ENCODE measurements at regions not wholly inside any gene's neighbourhood (a gene's known extent, or its start where the extent isn't known, plus 50 kb on each side); places are given as distances from the start of the nearest gene placed in this dataset.

DNA sequence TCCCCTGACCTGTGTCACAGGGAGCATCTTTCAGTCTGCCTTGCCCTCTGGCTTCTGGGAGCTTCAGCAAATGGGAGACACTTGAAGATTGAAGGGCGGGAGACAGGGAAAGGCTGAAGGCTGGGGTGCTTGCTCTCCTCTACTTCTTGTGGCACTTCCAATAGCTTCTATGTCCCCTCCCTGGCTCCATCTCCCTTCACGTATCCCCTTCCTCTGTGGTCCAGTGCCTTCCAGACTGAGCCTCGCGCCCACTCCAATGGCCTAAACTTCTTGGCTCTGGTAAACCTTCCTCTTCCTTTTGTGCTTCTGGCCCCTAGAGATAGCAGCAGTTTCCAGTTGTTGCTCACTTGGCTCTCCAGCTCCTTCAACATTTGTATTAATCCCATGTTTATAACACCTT is 69.8 kb upstream of the TOPAZ1 start:
- no peak for TF ChIP-seq POLR2A (IDR thresholded peaks at IDR 0.05)
- TF ChIP-seq, protein P1, sequence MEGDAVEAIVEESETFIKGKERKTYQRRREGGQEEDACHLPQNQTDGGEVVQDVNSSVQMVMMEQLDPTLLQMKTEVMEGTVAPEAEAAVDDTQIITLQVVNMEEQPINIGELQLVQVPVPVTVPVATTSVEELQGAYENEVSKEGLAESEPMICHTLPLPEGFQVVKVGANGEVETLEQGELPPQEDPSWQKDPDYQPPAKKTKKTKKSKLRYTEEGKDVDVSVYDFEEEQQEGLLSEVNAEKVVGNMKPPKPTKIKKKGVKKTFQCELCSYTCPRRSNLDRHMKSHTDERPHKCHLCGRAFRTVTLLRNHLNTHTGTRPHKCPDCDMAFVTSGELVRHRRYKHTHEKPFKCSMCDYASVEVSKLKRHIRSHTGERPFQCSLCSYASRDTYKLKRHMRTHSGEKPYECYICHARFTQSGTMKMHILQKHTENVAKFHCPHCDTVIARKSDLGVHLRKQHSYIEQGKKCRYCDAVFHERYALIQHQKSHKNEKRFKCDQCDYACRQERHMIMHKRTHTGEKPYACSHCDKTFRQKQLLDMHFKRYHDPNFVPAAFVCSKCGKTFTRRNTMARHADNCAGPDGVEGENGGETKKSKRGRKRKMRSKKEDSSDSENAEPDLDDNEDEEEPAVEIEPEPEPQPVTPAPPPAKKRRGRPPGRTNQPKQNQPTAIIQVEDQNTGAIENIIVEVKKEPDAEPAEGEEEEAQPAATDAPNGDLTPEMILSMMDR (IDR thresholded peaks at IDR 0.05): no peak
